ENCODE measurements at regions not wholly inside any gene's neighbourhood (a gene's known extent, or its start where the extent isn't known, plus 50 kb on each side); places are given as distances from the start of the nearest gene placed in this dataset.

DNA sequence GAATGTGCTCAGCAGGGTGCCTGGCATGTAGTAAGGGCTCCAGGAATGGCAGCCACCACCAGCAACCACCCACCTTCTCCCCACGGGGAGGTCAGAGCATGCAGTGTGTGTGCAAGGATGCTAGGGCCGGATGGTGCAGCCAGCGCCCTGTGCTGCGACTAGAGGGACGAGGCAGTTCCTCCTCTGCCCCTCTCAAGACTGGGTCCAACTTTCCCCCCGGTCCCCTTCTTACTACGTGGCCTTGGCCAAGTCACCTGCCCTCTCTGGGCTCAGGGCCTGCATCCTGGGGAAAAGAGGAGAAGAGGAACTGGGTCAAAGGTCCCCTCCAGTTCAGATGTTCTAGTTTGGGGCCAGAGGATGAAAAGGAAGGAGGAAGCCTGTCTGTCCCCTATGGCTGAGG lies 71.6 kb upstream of the TARDBP start:
- no peaks in the 10 kb centered on the region for H3K4me1 ChIP-seq
- no peak overlapping the region for H3K4me3 ChIP-seq
- FAIRE-seq = no peak
- peak in 1 of 6 donors; percentile 36 for DNase-seq
- no peak for ATAC-seq
- intact Hi-C loops (cut with DNase I) = no loop called here
- H3K27me3 ChIP-seq = no peaks in the 10 kb centered on the region
- no peaks in the 10 kb centered on the region for H3K36me3 ChIP-seq
- H3K9me3 ChIP-seq = no peaks in the 10 kb centered on the region
- 77 to 89% methylated on average over 7 of the region's 7 CpGs for WGBS, 2 donors
- TF ChIP-seq, protein P1, sequence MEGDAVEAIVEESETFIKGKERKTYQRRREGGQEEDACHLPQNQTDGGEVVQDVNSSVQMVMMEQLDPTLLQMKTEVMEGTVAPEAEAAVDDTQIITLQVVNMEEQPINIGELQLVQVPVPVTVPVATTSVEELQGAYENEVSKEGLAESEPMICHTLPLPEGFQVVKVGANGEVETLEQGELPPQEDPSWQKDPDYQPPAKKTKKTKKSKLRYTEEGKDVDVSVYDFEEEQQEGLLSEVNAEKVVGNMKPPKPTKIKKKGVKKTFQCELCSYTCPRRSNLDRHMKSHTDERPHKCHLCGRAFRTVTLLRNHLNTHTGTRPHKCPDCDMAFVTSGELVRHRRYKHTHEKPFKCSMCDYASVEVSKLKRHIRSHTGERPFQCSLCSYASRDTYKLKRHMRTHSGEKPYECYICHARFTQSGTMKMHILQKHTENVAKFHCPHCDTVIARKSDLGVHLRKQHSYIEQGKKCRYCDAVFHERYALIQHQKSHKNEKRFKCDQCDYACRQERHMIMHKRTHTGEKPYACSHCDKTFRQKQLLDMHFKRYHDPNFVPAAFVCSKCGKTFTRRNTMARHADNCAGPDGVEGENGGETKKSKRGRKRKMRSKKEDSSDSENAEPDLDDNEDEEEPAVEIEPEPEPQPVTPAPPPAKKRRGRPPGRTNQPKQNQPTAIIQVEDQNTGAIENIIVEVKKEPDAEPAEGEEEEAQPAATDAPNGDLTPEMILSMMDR (IDR thresholded peaks at IDR 0.05) = no peak
- no peak overlapping the region for H3K27ac ChIP-seq

DNA sequence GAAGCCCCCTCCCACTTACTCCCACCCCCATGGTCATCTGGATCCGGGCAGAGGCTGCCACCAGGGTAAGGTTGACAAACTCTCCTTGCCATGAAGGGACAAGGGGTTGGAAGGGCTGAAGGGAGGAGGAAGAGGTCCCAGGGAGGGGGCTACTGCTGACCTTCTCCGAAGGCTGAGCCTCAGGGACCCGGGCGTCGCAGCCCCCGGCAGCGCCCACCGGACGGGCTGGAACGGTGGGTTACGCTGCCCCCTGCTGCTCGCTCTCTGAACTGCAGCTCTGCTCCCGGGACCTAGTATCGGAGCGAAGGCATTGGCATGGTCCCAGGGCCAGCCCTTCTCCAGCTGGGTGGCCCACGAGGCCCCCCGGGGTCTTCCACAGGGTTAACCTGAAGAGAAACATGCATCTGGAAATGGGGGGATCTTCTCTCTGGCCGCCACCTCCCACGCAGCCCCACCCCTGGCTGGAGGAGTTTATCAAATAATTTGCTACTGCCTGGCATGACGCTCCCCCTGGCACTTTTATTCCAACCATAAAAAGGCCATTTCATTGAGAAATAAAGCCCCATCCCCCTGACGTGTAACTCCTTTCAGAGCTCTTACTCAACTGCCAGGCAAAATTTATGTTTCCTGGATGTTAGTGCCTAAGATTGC lies 70.4 kb upstream of the TARDBP start:
- DNase-seq (peak in 5 of 6 donors; percentile 36 to 86 (median 76)), ATAC-seq (peak; percentile 51 to 77 (median 57)), FAIRE-seq (no peak)
- no peaks in the 10 kb centered on the region for H3K36me3 ChIP-seq
- H3K4me1 ChIP-seq = no peaks in the 10 kb centered on the region
- peak overlapping the region in 1 of 4 donors; percentile 7 for H3K4me3 ChIP-seq
- no peaks in the 10 kb centered on the region for H3K27me3 ChIP-seq
- H3K9me3 ChIP-seq = no peaks in the 10 kb centered on the region
- intact Hi-C loops (cut with DNase I) = no loop called here
- no peak overlapping the region for H3K27ac ChIP-seq
- TF ChIP-seq, protein P1 (IDR thresholded peaks at IDR 0.05) = peak; percentile 87 to 95 (median 92)
- 6% methylated on average over 20 to 21 of the region's 21 CpGs for WGBS, 2 donors

DNA sequence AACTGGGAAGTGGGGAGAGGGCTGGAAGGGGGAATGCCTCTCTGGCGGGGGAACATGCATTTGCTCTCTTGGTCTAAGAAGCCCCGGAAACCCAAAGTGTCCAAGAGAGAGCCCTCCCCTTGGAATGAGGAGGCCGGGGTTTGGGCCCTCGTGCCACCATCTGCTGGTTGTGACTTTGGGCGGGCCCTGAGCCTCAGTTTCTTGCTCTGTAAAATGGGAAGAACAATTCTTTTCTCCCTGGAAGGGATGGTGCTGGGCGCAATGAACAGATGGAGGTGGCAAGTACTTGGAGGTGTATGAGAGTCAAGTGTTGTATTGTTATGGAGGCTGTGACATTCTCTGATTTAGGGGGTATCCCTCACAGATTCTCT lies 69.9 kb upstream of the TARDBP start:
- H3K27ac ChIP-seq = no peak overlapping the region
- H3K36me3 ChIP-seq = no peaks in the 10 kb centered on the region
- H3K9me3 ChIP-seq = no peaks in the 10 kb centered on the region
- FAIRE-seq (no peak), ATAC-seq (no peak), DNase-seq (peak in 1 of 6 donors; percentile 30)
- TF ChIP-seq, protein P1 (IDR thresholded peaks at IDR 0.05) = no peak
- no peak overlapping the region for H3K4me3 ChIP-seq
- no peaks in the 10 kb centered on the region for H3K27me3 ChIP-seq
- 79 to 87% methylated on average over 6 of the region's 6 CpGs for WGBS, 2 donors
- intact Hi-C loops (cut with DNase I) = no loop called here
- H3K4me1 ChIP-seq = no peaks in the 10 kb centered on the region

GRCh38 chr1:10943041-10943440 lies 69.4 kb upstream of the TARDBP start:
- Histone ChIP-seq H3K27ac (no peak overlapping the region), H3K27me3 (no peaks in the 10 kb centered on the region), H3K9me3 (no peaks in the 10 kb centered on the region), H3K36me3 (no peaks in the 10 kb centered on the region), H3K4me3 (no peak overlapping the region), H3K4me1 (no peaks in the 10 kb centered on the region)
- ATAC-seq = no peak
- FAIRE-seq = no peak
- 79 to 82% methylated on average over 7 of the region's 7 CpGs for WGBS, 2 donors
- intact Hi-C loops (cut with DNase I) = no loop called here
- TF ChIP-seq, protein P1 (IDR thresholded peaks at IDR 0.05) = no peak
- DNase-seq = peak in 1 of 6 donors; percentile 46

GRCh38 chr1:10943991-10944730 lies 68.3 kb upstream of the TARDBP start:
- no peaks in the 10 kb centered on the region for H3K9me3 ChIP-seq
- FAIRE-seq = no peak
- no peaks in the 10 kb centered on the region for H3K36me3 ChIP-seq
- TF ChIP-seq, protein P1 (IDR thresholded peaks at IDR 0.05) = no peak
- no peaks in the 10 kb centered on the region for H3K4me1 ChIP-seq
- H3K27ac ChIP-seq = peak overlapping the region in 3 of 4 donors; percentile 1 to 12 (median 2)
- WGBS, 2 donors = 1% methylated on average over 23 of the region's 23 CpGs
- no peaks in the 10 kb centered on the region for H3K27me3 ChIP-seq
- H3K4me3 ChIP-seq = peak overlapping the region in 3 of 4 donors; percentile 1 to 38 (median 25)
- peak; percentile 46 to 73 (median 68) for ATAC-seq
- intact Hi-C loops (cut with DNase I) = no loop called here
- DNase-seq = peak in 2 of 6 donors; percentile 63 to 65

All from pancreas (tissue), 10 donors.